ENCODE measurements at regions not wholly inside any gene's neighbourhood (a gene's known extent, or its start where the extent isn't known, plus 50 kb on each side); places are given as distances from the start of the nearest gene placed in this dataset.

GRCh38 chr16:79895053-79895916 lies 294.7 kb upstream of the MAF start:
- Histone ChIP-seq H3K27me3 (no peaks in the 10 kb centered on the region), H3K36me3 (no peaks in the 10 kb centered on the region), H3K27ac (no peak overlapping the region), H3K9me3 (no peaks in the 10 kb centered on the region), H3K4me1 (peaks cover 0 to 10% (median 0%) of the 10 kb centered on the region in 4 donors), H3K4me3 (no peak overlapping the region)
- TF ChIP-seq EP300 (IDR thresholded peaks at IDR 0.05) (no peak), POLR2A (IDR thresholded peaks at IDR 0.05) (no peak), CTCF (IDR thresholded peaks at IDR 0.05) (no peak)
- WGBS, 2 donors: 94 to 95% methylated on average over 10 of the region's 10 CpGs
- no peak for DNase-seq (ENCODE audit: low spot score in 2 of 2)

GRCh38 chr16:79893445-79893844 lies 292.9 kb upstream of the MAF start:
- DNase-seq (ENCODE audit: low spot score in 2 of 2): no peak
- Histone ChIP-seq H3K27ac (no peak overlapping the region), H3K9me3 (no peaks in the 10 kb centered on the region), H3K4me3 (no peak overlapping the region), H3K36me3 (no peaks in the 10 kb centered on the region), H3K27me3 (no peaks in the 10 kb centered on the region), H3K4me1 (peaks cover 0 to 10% (median 0%) of the 10 kb centered on the region in 4 donors)
- 92 to 93% methylated on average over 3 of the region's 3 CpGs for WGBS, 2 donors
- TF ChIP-seq CTCF (IDR thresholded peaks at IDR 0.05) (no peak), POLR2A (IDR thresholded peaks at IDR 0.05) (no peak), EP300 (IDR thresholded peaks at IDR 0.05) (no peak)

GRCh38 chr16:79892278-79892677 lies 291.7 kb upstream of the MAF start:
- no peak for DNase-seq (ENCODE audit: low spot score in 2 of 2)
- 95 to 96% methylated on average over 3 of the region's 3 CpGs for WGBS, 2 donors
- Histone ChIP-seq H3K4me1 (peaks cover 0 to 1% (median 0%) of the 10 kb centered on the region in 4 donors), H3K9me3 (no peaks in the 10 kb centered on the region), H3K4me3 (no peak overlapping the region), H3K36me3 (no peaks in the 10 kb centered on the region), H3K27me3 (no peaks in the 10 kb centered on the region), H3K27ac (no peak overlapping the region)
- TF ChIP-seq EP300 (IDR thresholded peaks at IDR 0.05) (no peak), POLR2A (IDR thresholded peaks at IDR 0.05) (no peak), CTCF (IDR thresholded peaks at IDR 0.05) (no peak)

- Histone ChIP-seq H3K27me3 (no peaks in the 10 kb centered on the region), H3K36me3 (no peaks in the 10 kb centered on the region), H3K27ac (no peak overlapping the region), H3K4me1 (no peaks in the 10 kb centered on the region), H3K9me3 (no peaks in the 10 kb centered on the region), H3K4me3 (no peak overlapping the region)
- DNase-seq (ENCODE audit: low spot score in 2 of 2): no peak
- no peak for TF ChIP-seq EP300 (IDR thresholded peaks at IDR 0.05)
- no peak for TF ChIP-seq POLR2A (IDR thresholded peaks at IDR 0.05)
- TF ChIP-seq CTCF (IDR thresholded peaks at IDR 0.05): no peak
- WGBS, 2 donors: 90 to 94% methylated on average over 6 of the region's 6 CpGs
These were observed 290.9 kb upstream of the MAF start for GRCh38 chr16:79891458-79891857.
